ENCODE measurements at regions not wholly inside any gene's neighbourhood (a gene's known extent, or its start where the extent isn't known, plus 50 kb on each side); places are given as distances from the start of the nearest gene placed in this dataset.
"Not testable (repeated sequence)": the region's sequence is repeated elsewhere in the genome, so short reads cannot be mapped to it uniquely, and the experiment has no call there.

DNA sequence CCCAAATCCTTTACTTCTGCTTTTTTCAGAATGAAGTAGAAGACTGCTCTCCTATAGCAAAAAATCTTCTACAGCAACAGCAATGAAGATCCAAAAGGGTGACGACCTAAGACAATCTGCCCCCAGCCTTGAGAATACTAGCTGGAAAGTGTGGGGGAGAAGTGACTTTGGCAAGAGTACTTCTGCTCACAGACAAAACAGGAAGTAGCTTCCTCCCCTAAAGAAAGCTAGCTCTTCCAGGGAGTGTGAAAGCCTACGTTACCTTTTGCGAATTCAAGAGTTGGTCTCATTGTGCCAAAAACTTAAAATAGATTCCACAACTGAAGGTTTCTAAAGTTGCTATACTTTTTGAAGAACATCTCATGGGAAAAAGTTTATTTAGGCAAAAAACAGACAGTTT lies 1069.2 kb upstream of the CHAC2 start:
- ATAC-seq, result no peak
- no peak for DNase-seq

DNA sequence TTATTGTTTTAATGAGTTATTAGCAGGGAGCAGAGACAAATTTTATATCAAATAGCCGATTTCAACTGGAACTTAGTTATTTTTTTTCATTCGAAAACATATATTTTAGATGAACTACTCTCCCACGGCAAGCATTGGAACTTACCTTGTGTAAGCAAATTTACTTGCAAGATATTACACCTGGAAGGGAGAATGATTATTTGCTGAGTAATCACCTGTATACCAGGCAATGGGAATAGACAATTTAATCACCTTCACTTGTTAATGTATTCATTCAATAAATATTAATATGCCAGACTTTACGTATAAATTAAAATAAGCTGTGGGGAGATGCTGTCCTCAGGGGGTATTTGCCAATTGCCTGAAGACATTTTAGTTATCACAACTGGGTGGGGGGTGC lies 1069.9 kb upstream of the CHAC2 start:
- ATAC-seq, result no peak
- DNase-seq, result no peak

- DNase-seq, result no peak
Observed at GRCh38 chr2:52695731-52696130, 1071.9 kb upstream of the CHAC2 start.

DNA sequence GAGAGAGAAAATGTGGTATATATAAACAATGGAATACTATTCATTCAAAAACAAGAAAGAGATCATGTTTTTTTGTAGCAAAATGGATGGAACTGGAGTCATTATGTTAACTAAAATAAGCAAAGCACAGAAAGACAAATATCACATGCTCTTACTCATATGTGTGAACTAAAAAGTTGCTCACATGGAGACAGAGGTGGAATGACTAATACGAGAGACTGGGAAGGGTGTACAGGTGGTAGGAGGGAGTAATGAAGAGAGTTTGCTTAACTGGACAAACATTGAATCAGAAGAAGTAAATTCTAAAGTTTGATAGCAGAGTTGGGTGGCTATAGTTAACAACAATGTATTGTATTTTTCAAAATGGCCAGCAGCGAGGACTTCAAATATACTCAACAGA lies 1080.7 kb upstream of the CHAC2 start:
- DNase-seq (no peak), ATAC-seq (no peak)

More at GRCh38 chr2:52695731-52696130, 1071.9 kb upstream of the CHAC2 start:
- no peak for ATAC-seq

DNA sequence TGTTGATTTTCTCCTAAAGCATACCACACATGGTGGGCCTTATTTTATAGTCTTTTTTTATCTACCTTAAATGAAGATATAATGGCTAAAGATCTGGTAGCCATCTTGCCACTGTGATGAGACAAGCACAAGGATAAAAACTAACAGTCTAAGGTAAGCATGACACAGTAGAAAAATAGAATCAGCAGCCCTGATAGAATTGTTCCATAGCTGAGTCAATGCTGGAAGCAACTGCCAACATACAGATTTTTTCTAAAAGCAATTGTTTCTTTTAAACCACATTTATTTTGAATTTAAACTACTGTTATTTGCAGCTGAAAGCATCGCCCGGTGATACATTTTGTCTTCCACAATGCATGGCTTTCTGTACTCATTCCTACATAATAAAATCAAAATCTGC lies 1091.5 kb upstream of the CHAC2 start:
- no peak for DNase-seq
- ATAC-seq, result no peak

DNA sequence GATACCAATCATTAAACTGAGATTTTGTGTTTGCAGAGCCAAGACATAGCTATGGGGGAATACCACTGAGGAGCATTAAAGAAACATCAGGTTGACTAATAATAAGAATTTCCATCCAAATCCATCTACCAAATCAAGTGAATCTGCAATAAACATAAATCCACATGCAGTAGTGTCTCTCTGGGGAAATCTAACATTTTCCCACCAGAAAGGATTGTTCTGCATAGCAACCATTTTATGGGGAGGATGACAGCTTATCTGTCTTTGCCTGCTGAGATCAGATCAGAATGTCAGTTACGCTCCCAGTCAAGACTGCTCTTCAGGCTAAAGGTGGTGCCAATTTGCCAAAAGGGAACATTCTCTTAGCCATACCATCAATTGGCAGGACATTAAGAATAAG lies 1098.9 kb upstream of the CHAC2 start:
- ATAC-seq, result no peak
- no peak for DNase-seq

DNA sequence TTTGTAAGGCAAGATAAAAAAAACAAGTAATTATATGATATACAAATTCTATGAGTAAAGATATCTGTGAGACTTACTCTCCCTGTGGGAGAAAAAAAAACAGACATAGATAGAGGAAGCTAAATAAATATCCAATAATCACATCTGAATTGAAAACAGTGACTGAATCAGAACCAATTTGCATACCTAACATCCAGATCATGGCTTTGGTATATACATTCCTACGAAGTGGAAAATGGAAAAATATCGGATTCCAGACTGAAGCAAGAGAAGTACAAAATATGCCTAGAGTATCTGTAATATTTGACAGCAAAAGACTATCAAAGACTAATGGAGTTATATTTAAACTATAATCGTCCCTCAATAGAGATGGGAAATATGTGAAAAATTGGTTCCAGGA lies 1108.1 kb upstream of the CHAC2 start:
- ATAC-seq (no peak), DNase-seq (no peak)

- DNase-seq, result no peak
- ATAC-seq, result no peak
Observed at GRCh38 chr2:52658598-52658997, 1109.0 kb upstream of the CHAC2 start.

DNA sequence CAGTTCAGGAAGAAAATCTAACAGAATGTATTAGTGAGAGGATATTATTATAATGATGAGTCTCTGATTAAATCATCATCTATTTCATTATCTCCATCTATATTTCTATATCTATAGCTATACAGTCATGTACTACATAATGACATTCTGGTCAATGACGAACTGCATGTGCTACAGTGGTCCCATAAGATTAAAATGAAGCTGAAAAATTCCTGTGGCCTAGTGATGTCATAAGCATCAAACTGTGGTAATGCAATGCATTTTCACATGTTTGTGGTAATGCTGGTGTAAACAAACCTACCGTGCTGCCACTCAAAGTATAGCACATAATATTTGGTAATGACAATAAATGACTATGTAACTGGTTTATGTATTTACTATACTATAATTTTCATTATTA lies 1127.9 kb upstream of the CHAC2 start:
- no peak for DNase-seq
- no peak for ATAC-seq

- DNase-seq (no peak), ATAC-seq (no peak)
Observed at GRCh38 chr2:52632543-52632942, 1135.1 kb upstream of the CHAC2 start.

GRCh38 chr2:52629944-52630343 lies 1137.7 kb upstream of the CHAC2 start:
- peak; percentile 36 for ATAC-seq
- no peak for DNase-seq

DNA sequence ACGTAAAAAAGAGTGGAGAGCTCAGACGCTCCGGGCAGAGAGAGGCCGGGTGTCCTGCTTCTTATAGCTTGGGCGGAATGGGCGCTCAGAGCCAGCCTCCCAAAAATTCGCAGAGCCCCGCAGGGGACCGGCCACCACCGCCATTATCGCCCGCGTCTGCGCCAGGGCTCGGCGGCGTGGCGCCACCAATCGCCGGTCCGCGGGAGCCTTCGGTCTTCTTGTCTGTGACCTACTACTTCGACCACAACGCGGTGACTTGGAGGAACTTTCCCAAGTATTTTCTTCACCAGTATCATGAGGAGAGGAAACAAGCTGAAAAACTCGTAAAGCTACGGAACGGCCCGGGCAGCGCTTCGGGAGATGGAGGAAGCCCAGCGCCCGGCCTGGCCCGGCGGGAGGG lies 1138.1 kb upstream of the CHAC2 start:
- no peak for DNase-seq
- ATAC-seq, result no peak

GRCh38 chr2:52622266-52622665 lies 1145.3 kb upstream of the CHAC2 start:
- ATAC-seq, result no peak
- no peak for DNase-seq

DNA sequence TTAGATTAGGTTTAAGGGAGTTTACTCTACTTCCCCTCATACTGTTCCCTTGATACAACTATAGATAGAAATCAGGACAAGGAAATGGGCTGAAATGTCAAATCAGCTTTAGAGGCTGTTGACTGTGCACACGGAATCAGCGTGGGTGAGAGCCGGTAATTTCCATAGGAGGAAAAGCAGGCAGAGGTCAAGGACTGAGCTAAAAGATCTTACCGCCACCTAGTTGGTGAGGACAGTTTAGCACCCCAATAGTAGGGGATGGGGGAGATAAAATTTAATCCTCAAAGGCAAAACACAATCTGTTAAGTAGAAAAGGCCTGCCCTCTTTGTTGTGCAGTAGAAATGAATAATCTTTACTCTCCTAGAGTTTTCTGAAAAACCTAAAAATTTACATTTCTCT lies 1154.5 kb upstream of the CHAC2 start:
- DNase-seq (no peak), ATAC-seq (no peak)

DNA sequence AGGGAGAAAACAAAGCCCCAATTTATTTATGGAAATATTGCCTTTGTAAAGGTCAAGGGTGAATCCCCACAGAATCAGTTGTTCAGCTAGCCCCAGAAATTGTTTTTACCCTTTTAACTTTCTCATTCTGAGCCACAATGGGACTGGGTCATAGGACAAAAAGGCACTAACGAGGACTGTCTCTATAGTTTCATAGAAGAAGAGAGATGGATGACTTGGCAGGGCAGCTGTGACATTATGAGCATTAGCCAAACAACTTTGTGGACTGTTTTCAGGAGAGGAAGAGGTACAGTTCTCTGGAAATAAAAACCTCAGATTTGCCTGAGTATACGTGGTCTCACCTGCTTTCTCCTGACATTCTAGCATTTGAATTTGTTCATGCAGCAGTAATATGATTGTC lies 1155.8 kb upstream of the CHAC2 start:
- DNase-seq (no peak), ATAC-seq (no peak)

DNA sequence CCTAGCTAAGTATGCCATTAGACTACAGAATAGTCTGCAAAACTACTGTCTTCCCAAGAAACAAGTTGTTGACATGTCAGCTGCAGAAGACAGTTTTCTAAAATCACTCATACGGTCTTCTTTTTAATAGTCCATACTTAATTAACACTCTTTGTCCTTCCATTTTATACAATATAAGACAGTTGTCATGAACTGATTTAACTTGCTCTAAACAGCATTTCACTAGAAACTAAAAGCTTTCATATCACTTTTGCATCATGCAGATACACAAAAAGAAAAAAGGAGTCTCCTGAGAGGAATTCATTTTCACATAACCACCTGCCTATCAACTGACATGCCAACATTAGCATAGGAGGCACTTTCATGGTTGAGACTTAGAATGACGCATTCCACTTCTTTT lies 1159.6 kb upstream of the CHAC2 start:
- no peak for ATAC-seq
- no peak for DNase-seq

DNA sequence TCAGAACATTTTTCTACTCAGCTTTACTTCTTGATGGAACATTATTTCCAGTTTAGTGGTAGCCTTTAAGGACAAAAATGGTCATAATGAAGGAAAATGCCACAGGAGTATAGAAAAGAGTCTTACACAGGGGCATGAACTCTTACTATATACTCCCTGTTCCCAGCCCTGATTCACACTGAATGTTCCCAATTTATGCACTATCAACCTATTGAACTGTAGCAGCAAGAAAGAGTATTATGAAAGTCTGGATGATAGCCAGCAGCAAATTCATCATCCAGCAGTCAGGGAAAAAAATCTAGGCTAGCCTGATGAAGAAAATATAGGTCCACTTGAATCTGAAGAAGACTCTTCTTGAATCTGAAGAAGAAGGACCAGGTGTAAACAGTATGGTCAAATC lies 1170.3 kb upstream of the CHAC2 start:
- ATAC-seq, result no peak
- no peak for DNase-seq

DNA sequence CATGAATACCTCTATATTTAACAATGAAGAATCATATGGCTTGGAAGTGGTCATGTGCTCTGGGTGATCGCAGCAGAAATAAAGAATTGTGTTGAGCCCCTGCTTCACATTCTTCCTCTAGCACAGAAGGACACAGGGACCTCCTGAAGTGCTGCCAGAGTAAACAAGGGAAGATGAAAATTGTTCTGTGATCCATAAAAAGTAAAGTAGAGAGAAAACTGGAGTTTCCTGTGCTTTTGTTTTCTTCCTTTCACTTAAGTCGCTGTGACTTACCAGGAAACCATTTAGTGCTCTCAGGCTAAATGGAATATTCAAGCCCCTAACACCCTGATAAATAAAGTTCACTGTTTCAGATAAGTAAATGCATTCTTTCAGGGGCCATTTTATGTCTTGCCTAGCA lies 1173.6 kb upstream of the CHAC2 start:
- ATAC-seq (no peak), DNase-seq (no peak)

DNA sequence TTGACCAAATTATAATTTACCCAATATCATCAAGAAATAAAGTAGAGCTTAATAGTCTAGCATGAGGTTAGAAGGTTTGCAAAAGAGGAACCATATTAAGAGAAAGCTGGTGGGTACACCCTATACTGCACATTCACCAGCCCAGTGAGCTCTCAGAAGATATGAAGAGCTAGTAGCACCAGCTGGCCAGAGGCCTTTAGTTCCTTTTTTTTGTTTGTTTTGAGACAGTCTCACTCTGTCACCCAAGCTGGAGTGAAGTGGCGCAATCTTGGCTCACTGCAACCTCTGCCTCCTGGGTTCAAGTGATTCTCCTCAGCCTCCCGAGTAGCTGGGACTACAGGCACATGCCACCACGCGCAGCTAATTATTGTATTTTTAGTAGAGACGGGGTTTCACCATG lies 1183.5 kb upstream of the CHAC2 start:
- not testable (repeated sequence) for DNase-seq, ATAC-seq

DNA sequence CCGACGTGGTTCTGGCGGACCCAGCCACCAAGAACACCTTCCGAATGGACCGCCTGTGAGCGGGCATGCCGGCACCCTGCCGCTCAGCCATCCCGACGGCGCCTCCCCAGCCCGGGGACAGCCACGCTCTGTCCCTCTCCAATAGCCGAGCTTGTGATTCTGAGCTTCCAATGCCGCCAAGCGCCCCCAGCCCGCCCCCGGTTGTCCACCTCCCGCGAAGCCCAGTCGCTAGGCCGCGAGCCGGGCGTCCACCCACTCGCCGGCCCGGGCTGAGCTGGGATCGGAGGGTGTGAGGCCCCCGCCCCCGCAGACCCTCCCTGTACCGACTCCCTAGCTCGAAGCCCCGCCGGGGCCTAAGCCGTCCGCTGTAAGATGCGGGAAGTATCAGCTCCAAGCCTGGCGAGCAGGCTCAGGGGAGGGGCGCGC lies 1195.1 kb upstream of the CHAC2 start:
- DNase-seq (no peak), ATAC-seq (no peak)

- no peak for DNase-seq
- no peak for ATAC-seq
Observed at GRCh38 chr2:52571380-52572347, 1195.9 kb upstream of the CHAC2 start.

GRCh38 chr2:52570716-52571115 lies 1196.9 kb upstream of the CHAC2 start:
- ATAC-seq (no peak), DNase-seq (no peak)

GRCh38 chr2:52563151-52563550 lies 1204.5 kb upstream of the CHAC2 start:
- DNase-seq, result no peak
- no peak for ATAC-seq

- ATAC-seq (no peak), DNase-seq (no peak)
Observed at GRCh38 chr2:52558265-52558664, 1209.3 kb upstream of the CHAC2 start.

Data from stimulated activated naive CD8-positive, alpha-beta T cell treated with anti-CD3 and anti-CD28 coated beads, Interleukin-15, Interleukin-2, amounts not matched to agents 100 U/mL and 50 U/mL, for 24 hours (primary cell).